GM18951 (cell line): ENCODE measurements at regions not wholly inside any gene's neighbourhood (a gene's known extent, or its start where the extent isn't known, plus 50 kb on each side); places are given as distances from the start of the nearest gene placed in this dataset.
"Not testable (repeated sequence)": the region's sequence is repeated elsewhere in the genome, so short reads cannot be mapped to it uniquely, and the experiment has no call there.

ENCODE experiments used
- POLR2A ChIP-seq: IDR thresholded peaks from 4 replicates; pipeline ENCODE4 v1.6.1; 2011; ENCODE audit warnings: mild to moderate bottlenecking; ENCODE audit not compliant: insufficient read length, insufficient read depth; ENCODE audit errors: extremely low read depth
- in situ Hi-C: fragments of 300-500 bp; cut with MboI; formaldehyde crosslinking; loops from one replicate; pipeline ENCODE4 v1.12.0; 2022; ENCODE audit warnings: low sequenced_read_pairs, mixed read lengths, inconsistent platforms; ENCODE audit not compliant: unreplicated experiment

DNA sequence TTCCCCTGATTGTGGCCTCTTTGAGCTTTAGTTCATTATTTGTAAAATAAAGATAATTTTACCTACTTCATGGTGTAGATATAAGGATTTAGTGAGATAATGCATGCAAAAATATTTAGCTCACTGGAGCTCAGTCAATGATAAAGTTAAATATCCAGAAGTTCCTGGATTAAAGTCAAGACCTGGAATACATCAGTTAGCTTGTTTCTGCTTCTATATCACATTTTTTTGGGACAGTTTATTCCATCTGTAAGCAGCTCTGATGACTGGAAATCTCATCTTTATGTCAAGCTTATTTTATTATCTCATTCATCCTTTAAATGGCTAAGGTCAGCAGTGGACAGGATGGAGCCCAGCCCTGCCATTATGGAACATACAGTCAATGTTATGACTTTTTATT lies 152.0 kb downstream of the EVA1A start:
- in situ Hi-C loops, result no loop called here
- TF ChIP-seq POLR2A, result no peak

DNA sequence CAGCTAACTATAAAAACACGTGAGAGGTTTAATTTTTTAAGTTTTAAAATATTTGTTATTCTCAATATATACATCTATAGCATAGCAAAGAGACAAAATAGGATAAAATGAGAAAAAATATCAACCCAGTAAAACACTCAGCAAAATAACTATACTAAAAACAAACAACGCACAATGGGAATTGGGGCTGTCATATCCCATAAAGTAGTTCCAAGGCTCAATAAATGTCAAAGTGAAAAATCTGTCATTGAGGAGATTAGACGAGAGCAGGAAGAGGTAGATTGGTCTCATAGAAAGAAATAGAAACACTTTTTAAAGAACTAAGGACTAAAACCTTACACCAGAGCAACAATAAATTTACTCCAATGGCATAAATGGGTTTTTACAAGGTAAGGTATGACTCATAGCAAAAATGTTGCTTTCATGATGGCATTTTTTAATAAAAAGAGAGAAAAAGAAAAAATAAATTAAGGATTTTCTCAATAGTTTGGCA lies 153.7 kb downstream of the EVA1A start:
- in situ Hi-C loops, result no loop called here

DNA sequence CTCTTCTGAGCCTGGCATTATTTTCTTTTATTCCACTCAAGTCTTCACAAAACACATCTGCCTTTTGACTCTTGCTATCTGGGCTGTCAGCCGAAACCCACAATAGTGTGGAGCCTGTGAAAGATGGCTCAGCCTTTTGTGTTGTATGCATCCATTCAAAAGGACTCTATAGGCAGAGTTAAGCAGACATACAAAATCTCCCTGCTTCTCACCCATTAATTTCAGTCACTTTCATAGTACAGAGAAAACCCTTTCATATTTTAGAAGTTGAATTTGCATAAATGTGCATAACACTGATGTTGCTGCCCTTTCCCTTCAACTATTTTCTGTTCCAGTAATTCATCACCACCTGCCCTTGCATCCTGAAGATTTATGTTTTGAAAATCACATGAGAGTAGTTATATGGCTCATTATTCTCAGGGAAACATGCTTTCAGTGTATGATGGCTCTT lies 154.6 kb downstream of the EVA1A start:
- TF ChIP-seq POLR2A, result no peak
- in situ Hi-C loops, result no loop called here

More for the DNA sequence above, 153.7 kb downstream of the EVA1A start:
- no peak for TF ChIP-seq POLR2A

DNA sequence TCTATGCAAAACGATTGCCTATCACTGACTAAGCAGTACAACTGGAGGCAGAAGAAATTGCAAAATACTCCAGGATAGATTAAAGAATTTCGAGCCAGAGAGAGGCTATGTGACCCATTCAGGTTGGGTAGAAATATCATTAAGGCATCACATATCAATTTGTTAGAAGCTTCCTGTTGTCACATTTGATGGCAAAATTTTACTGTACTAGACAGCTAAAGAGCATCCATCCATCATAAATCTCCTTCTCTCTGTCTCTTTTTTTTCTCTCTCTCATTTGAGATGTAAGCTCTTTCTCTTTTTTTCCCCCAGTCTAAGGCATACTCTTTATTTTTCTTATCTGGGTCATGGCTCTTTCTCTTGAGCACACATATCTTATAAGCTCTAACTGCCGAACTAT lies 155.7 kb downstream of the EVA1A start:
- TF ChIP-seq POLR2A, result no peak
- in situ Hi-C loops, result no loop called here

DNA sequence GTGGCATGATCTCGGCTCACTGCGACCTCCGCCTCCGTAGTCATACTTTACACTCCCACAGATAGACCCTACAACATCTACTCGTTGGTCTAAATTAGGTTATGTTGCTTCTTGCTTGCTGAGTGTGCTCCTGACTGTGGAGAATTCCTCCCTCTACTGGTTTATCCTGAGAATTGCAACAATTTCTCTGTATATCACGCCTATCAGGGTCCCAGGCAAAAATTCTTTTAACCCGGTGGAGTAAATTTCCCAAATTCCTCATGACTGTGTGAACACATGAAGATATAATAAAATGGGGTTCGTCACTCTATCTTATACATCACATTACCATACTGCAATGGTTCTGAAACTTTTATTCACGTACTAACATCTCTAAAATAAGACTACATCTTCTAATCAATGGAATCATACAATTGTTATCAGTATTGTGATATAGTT lies 156.7 kb downstream of the EVA1A start:
- in situ Hi-C loops, result no loop called here

DNA sequence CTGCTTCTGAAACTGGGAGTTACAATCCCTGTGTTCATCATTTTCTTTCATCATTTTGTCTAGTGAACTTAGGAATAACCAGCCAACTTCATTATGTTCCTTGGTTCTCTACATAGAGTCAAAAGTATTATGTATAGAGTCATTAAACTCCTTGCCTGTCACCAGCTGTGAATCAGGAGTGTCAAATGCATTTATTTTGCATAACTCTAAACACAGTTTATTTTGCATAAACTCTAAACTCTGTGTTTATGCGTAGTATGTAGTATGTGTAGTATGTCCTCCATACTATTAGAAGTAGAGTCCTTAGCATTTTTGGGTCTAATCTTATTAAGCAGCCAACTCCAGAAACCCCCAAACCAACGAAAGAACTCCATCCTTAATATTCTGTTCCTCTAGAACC lies 164.4 kb downstream of the EVA1A start:
- in situ Hi-C loops, result loop anchor here (25.0 kb wide), 1 partner anchor 484 kb away; no protein-coding TSS in a partner anchor
- TF ChIP-seq POLR2A, result no peak

More for the DNA sequence above, 156.7 kb downstream of the EVA1A start:
- TF ChIP-seq POLR2A, result no peak

DNA sequence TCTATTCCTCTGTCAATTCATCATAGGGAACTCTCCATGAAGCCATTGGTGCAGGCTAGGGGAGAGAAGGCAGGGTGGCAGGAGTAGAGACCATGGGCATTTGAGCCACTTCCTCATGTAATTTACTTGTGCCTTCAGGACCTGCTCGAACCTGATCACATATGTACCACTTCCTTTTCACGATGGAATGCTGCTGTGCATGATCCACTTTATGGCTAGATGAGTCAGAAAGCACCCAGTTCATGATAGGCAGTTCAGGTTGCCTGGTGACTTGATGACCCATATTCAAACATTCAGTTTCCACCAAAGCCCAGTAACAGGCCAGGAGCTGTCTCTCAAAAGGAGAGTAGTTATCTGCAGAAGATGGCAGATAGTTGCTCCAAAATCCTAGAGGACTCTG lies 166.0 kb downstream of the EVA1A start:
- in situ Hi-C loops, result loop anchor here (25.0 kb wide), 1 partner anchor 482 kb away; no protein-coding TSS in a partner anchor

DNA sequence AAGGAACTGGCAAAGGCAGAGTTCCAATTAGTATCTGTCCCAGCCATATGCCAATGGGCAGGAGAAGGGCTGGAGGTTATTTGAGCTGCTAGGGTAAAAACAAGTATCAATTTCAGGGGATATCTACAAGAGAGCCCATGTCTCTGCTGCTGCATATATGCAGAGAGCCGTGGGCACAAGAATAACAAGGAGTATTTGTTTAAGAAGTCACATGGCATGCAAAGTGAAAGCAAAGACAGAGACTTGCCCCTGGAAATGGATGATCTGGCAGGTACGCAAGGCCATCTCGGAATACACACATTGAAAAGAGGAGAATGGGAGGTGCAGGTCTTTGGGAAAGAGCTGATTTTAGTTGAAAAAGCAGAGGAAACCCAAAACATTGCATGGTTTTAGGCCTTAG lies 170.6 kb downstream of the EVA1A start:
- in situ Hi-C loops, result loop anchor here (25.0 kb wide), 1 partner anchor 478 kb away; no protein-coding TSS in a partner anchor

DNA sequence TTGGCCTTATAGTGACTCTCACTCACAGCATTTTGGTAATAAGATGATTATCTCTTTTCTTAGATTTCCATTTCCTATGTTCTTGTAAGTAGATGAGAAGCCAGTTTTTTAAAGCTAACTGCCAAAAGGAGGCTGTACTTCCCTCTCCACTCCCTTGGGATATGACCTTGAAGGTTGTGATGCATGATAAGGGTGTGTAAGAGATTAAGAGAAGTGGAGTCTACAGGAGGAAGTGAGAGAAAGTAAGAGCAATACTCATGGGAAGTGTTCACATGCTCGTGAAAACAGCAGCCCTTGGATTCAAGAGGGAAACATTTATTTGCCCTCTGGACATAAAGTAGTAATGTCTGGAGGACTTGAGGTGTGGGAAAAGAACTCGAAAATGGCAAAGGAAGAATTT lies 171.5 kb downstream of the EVA1A start:
- in situ Hi-C loops, result loop anchor here (25.0 kb wide), 1 partner anchor 477 kb away; no protein-coding TSS in a partner anchor
- no peak for TF ChIP-seq POLR2A

More for the DNA sequence above, 170.6 kb downstream of the EVA1A start:
- TF ChIP-seq POLR2A, result no peak

DNA sequence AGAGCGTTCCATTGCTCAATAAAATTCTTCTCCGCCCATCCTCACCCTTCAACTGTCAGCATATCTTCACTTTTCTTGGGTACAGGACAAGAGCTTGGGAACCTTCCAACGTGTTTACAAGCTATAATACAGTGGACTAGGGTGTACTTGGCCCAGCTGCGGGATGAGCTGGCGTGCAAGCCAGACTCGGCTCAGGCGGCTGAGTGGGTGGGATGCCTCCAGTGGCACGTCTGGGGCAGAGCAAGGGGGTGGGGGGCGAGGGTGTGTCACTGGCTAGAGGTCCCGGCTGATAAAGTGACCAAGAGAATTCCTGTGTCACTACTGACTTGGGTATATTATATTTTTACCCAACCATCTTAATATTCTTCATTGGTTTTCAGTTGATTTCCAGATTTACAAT lies 179.7 kb downstream of the EVA1A start:
- in situ Hi-C loops, result loop anchor here (25.0 kb wide), 1 partner anchor 469 kb away; no protein-coding TSS in a partner anchor
- no peak for TF ChIP-seq POLR2A

DNA sequence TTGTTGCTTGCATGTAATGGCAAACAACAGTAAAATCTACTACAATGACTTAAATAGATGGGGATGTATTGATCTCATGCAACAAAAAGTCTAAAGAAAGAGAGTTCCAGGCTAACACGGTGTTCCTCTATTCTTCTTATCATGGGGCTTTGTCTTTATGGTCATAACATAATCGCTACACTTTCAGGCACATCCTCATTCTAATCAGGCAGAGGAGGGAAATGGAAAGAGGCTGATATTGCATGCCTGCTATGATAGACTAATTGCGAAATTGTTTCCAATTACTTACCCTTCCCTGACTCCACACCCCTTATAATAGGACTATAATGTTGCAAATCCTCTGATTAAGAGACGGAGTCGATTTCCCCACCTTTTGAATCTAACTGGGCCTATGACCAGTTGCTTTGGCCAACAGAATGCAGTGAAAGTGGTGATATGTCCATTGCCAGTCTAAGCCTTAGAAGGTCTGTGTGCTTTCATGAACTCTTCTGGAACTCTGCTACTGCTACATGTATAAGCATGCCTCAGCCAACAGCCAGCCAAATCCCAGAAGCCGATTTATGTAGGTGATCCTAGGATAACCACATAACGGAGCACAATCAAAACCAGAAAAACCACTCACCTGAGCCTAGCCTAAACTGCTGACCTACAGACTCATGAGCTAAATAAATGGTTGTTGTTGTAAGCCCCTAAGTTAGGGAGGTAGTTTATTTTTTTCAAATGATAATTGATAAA lies 180.3 kb upstream of the TACR1 start:
- no peak for TF ChIP-seq POLR2A
- in situ Hi-C loops, result loop anchor here (25.0 kb wide), 1 partner anchor 467 kb away; no protein-coding TSS in a partner anchor

DNA sequence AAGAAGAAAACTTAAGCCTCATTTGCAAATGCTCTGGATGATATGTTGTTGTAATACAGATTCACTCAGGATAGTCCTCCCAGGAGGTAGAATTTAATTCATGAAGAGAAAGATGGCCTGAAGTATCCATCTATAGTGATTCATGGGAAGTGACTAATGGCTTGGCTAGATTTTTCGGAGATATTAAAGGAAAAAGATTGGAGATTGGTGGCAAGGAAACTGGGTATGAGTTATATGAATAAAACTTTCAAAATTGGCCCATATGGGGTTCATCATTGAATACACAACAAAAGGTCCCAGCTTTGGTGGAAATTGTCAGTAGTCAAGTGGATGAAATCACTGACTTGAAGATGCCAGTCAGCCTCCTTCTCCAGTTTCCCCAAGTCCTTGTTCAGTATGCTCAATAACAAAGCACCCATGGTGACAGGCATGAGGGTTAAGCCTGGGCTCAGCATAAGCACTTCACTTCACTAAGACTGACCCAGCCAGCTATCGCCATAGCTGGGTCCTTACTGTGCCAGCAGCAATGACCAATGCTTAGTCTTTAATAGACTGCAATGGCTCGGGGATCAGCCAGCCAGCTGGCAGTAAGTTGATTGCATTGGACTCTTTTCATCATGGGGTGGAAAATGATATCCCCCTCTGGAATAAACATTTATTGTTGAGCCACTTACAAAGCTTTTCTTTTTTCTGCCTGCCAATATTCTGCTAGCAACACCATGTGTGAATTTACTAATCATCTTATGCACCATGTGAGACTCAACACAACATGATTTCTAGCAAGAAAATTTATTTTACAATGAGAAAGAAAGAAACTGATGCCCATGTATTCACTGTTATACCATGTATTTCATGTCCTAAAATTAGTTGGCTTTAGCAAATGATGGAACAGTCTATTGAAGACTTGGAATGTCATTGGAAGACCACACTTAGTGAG lies 176.6 kb upstream of the TACR1 start:
- in situ Hi-C loops, result loop anchor here (25.0 kb wide), 1 partner anchor 464 kb away; no protein-coding TSS in a partner anchor
- TF ChIP-seq POLR2A, result no peak

DNA sequence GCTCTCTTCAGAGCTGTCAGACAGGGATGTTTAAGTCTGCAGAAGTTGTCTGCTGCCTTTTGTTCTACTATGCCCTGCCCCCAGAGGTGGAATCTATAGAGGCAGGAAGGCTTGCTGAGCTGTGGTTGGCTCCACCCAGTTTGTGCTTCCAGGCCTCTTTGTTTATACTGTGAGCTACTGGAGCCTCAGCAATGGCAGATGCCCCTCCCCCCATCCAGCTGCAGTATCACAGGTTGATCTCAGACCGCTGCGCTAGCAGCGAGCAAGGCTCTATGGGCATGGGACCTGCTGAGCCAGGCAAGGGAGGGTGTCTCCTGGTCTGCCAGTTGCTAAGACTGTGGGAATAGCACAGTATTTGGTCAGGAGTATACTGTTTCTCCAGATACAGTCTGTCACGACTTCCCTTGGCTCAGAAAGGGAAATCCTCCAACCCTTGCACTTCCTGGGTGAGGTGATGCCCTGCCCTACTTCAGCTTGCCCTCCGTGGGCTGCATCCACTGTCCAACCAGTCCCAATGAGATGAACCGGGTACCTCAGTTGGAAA lies 175.2 kb upstream of the TACR1 start:
- in situ Hi-C loops, result not testable (repeated sequence)

DNA sequence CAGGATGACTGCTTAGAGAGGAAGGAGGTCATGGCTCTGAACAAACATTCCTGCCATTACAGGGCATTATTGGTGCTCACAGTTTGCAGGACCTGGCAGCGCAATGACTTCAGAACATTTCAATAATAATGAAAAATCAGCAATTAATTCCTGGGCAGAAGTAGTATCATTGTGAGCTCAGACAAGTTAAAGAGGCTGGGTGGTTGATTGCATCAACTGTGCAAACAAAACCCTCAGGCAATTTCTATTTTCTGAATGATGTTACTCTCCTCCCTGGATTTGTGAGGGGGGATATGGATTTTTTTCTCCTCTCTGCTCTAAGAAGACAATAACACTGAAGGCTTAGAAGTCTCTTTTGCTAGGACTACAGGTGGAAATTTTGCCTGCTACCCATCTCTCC lies 168.1 kb upstream of the TACR1 start:
- in situ Hi-C loops, result no loop called here
- TF ChIP-seq POLR2A, result no peak
